Sigmoid colon (tissue), 4 donors: ENCODE measurements at regions not wholly inside any gene's neighbourhood (a gene's known extent, or its start where the extent isn't known, plus 50 kb on each side); places are given as distances from the start of the nearest gene placed in this dataset.
A peak's percentile ranks its signal among the peaks of the same experiment; 100 is the strongest.

Source experiments
- EP300 ChIP-seq, 4 donors: sonication (generic); formaldehyde crosslinking; IDR thresholded peaks; one replicate each; pipeline ENCODE4 v1.6.1; 2017; ENCODE audit warnings: antibody characterized with exemption in 4 of 4
- TF ChIP-seq, protein P1 (sequence below), 4 experiments: fragments of 450-650 bp in 3 of 4; fragments of 200-600 bp in 1 of 4; IDR thresholded peaks; one replicate each; pipeline ENCODE4 v1.5.1; 2016 to 2019; ENCODE audit warnings: antibody characterized with exemption in 4 of 4, mild to moderate bottlenecking in 3 of 4, moderate library complexity in 2 of 4

DNA sequence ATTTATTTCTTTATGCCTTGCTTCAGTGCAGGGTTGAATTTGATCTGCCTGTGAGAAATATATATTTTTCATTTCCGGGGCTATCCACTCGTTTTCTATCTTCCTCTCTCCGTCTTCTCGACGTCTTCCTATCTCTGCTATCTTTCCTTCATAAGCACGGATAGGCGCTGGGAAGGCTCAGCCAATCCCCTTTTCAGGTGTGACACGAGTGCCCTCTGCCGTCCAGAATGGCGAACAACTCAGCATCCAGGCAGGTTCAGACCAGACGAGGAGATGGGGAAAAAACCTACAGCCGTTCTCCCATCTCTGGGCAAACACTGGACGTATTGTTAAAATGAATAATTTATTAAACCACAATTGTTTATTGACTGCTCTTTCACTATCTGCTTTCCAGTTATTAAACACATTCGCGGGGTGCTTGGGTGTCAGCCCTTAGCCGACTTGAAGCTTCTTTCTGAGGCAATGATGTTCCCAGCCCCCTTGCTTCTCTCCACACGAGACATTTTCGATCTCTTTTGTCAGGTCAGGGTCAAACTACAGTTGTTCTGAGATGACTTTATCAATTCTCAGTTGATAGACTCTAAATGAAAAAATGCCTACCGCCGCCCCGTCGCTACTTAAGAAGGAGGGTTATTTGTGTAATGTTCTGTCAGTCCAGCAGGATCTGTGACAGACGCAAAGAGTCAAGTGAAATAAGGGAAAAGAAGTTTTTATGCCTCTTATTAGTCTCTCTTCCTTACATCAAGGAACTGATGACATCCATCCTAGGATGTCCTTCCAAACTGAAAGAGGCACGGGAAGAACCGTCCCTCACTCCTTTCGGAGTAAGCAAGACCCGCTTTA is 96.3 kb upstream of the NOCT start:
- TF ChIP-seq, protein P1, sequence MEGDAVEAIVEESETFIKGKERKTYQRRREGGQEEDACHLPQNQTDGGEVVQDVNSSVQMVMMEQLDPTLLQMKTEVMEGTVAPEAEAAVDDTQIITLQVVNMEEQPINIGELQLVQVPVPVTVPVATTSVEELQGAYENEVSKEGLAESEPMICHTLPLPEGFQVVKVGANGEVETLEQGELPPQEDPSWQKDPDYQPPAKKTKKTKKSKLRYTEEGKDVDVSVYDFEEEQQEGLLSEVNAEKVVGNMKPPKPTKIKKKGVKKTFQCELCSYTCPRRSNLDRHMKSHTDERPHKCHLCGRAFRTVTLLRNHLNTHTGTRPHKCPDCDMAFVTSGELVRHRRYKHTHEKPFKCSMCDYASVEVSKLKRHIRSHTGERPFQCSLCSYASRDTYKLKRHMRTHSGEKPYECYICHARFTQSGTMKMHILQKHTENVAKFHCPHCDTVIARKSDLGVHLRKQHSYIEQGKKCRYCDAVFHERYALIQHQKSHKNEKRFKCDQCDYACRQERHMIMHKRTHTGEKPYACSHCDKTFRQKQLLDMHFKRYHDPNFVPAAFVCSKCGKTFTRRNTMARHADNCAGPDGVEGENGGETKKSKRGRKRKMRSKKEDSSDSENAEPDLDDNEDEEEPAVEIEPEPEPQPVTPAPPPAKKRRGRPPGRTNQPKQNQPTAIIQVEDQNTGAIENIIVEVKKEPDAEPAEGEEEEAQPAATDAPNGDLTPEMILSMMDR (IDR thresholded peaks at IDR 0.05), result peak; percentile 25 to 78 (median 50)
- no peak for TF ChIP-seq EP300 (IDR thresholded peaks at IDR 0.05)
